Lower leg skin (tissue), 4 donors: ENCODE measurements at regions not wholly inside any gene's neighbourhood (a gene's known extent, or its start where the extent isn't known, plus 50 kb on each side); places are given as distances from the start of the nearest gene placed in this dataset.

Source experiments
- DNase-seq, 2 donors: peaks; one replicate each; pipeline ENCODE4 v3.0.0-alpha.2; 2019; ENCODE audit warnings: low spot score in 2 of 2
- H3K4me3 ChIP-seq: fragments of 200-600 bp; sonication (generic); 2 replicates; pipeline ENCODE4 v1.5.1; 2017; ENCODE audit warnings: mild to moderate bottlenecking, low read depth; ENCODE audit not compliant: poor library complexity, severe bottlenecking
- CTCF ChIP-seq, 3 donors: fragments of 450-650 bp; IDR thresholded peaks; one replicate each; pipeline ENCODE4 v1.5.1; 2016; ENCODE audit warnings: antibody characterized with exemption in 3 of 3, mild to moderate bottlenecking in 3 of 3, moderate library complexity in 2 of 3
- POLR2A ChIP-seq, 2 donors: fragments of 450-650 bp; IDR thresholded peaks; one replicate each; pipeline ENCODE4 v1.6.1; 2016 to 2017; ENCODE audit warnings: antibody characterized with exemption in 2 of 2, mild to moderate bottlenecking in 1 of 2, moderate library complexity in 1 of 2
- WGBS, 2 donors: methylation state at CpG; one replicate each; pipeline ENCODE4 v1.1.5; 2018; 5-methylcytosine and 5-hydroxymethylcytosine counted together
- intact Hi-C: fragments of 100-400 bp; cut with DNase I; formaldehyde crosslinking; loops from one replicate; pipeline ENCODE4 v1.15.0; 2023; ENCODE audit warnings: low total_unique reads

GRCh38 chr2:78061301-78061700 is 539.1 kb upstream of the LRRTM4 start:
- intact Hi-C loops: no loop called here
- WGBS, 2 donors: 71 to 91% methylated on average over 2 of the region's 2 CpGs

GRCh38 chr2:78061732-78062131 is 539.6 kb upstream of the LRRTM4 start:
- intact Hi-C loops: no loop called here
- TF ChIP-seq CTCF (IDR thresholded peaks at IDR 0.05): no peak
- TF ChIP-seq POLR2A (IDR thresholded peaks at IDR 0.05): no peak
- no peak for DNase-seq
- no peak overlapping the region for H3K4me3 ChIP-seq
- 73 to 79% methylated on average over 5 of the region's 5 CpGs for WGBS, 2 donors

More at GRCh38 chr2:78061301-78061700, 539.1 kb upstream of the LRRTM4 start:
- TF ChIP-seq POLR2A (IDR thresholded peaks at IDR 0.05): no peak
- TF ChIP-seq CTCF (IDR thresholded peaks at IDR 0.05): no peak
- no peak for DNase-seq
- H3K4me3 ChIP-seq: no peak overlapping the region

- TF ChIP-seq CTCF (IDR thresholded peaks at IDR 0.05) (no peak), POLR2A (IDR thresholded peaks at IDR 0.05) (no peak)
- intact Hi-C loops: no loop called here
- H3K4me3 ChIP-seq: no peak overlapping the region
- 79 to 81% methylated on average over 2 of the region's 2 CpGs for WGBS, 2 donors
- DNase-seq: no peak
These were observed 541.3 kb upstream of the LRRTM4 start for GRCh38 chr2:78063246-78064020.

- 35 to 47% methylated on average over 3 of the region's 3 CpGs for WGBS, 2 donors
- H3K4me3 ChIP-seq: no peak overlapping the region
- intact Hi-C loops: no loop called here
- no peak for DNase-seq
- no peak for TF ChIP-seq POLR2A (IDR thresholded peaks at IDR 0.05)
- TF ChIP-seq CTCF (IDR thresholded peaks at IDR 0.05): no peak
These were observed 543.2 kb upstream of the LRRTM4 start for GRCh38 chr2:78065366-78065765.

GRCh38 chr2:78068808-78069207 is 546.6 kb upstream of the LRRTM4 start:
- intact Hi-C loops: no loop called here
- no peak for DNase-seq

More at GRCh38 chr2:78068808-78069207, 546.6 kb upstream of the LRRTM4 start:
- no peak overlapping the region for H3K4me3 ChIP-seq
- TF ChIP-seq CTCF (IDR thresholded peaks at IDR 0.05) (no peak), POLR2A (IDR thresholded peaks at IDR 0.05) (no peak)
